Renal cortex interstitium (tissue), 11 donors: ENCODE measurements at regions not wholly inside any gene's neighbourhood (a gene's known extent, or its start where the extent isn't known, plus 50 kb on each side); places are given as distances from the start of the nearest gene placed in this dataset.
"Not testable (repeated sequence)": the region's sequence is repeated elsewhere in the genome, so short reads cannot be mapped to it uniquely, and the experiment has no call there.

ENCODE experiments used
- DNase-seq, 11 donors: peaks; one replicate each; pipeline ENCODE4 v3.0.0-alpha.2; 2013; ENCODE audit warnings: low read depth in 9 of 11, low spot score in 4 of 11; ENCODE audit errors: extremely low read depth in 1 of 11

DNA sequence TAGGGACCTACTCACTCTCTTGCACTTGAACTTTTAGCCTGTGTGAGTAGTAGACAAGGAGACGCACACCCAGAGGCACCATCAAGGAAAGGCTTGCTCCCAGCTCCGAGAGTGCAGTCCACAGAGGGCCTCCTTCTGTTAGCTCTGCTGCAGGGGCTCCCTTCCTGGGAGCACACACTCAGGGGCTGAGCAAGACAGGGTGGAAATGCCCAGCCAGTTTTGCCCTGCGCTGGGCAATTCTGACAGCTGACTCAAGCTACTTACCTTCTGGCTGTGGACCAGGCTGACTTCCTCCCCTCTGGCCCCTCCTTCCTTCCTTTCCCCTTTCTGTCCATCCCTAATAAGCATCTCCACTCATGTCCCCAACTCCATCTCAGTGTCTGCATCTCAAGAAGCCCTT, 449.1 kb downstream of the PTPRU start:
- DNase-seq, result no peak

DNA sequence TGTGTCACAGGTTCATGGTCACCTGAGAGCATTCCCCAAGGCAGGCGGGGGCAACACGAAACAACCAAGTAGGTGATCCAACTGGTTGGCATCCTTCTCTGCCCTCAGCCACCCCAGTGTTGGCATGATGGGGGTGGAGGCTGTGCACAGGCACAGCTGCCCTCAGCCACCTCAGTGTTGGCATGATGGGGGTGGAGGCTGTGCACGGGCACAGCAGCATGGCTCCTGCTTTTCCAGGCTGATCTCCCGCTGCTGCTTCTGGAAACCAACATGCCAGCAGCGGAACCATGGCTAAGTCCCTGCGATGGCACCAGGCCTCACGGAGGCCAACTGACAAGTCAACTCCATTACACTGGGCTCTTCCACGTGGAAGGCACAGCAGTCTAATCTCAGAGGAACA, 447.8 kb downstream of the PTPRU start:
- no peak for DNase-seq

DNA sequence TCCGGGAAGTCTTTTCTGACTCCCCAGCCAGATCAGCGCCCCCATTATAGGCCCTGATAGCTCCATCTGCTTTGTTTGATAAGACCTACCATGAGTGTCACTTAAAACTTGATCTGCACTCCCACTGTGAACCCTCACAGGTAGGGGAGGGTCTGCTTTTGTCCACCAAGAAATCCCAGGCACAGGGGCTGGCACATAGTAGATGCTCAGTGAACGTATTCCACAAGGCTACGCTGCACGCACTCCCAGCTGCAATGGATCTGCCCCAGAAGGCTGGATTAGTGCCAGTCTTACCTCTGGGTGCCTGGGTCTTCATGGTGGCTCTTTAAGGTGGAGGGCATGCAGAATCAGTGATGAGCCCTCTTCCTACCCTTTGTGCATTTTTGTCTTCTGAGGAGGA, 447.1 kb downstream of the PTPRU start:
- DNase-seq, result no peak

DNA sequence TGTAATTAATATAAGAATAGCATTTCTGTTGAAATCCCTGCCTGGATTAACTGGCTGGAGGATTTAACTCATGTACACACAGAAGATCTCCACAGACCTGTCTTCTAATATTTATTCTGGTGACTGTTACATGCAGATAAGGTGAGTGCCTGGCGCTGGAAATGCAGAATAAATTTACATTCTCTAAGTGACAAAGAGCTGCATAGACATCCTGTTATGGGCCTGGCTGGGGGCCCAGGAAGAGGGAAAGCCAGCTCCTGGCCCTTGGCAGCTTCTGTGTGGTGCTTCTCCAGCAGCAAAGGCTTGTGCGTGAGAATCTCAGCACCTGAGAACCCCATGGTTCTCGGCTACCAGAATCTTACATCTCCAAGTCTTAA, 446.6 kb downstream of the PTPRU start:
- DNase-seq, result no peak

DNA sequence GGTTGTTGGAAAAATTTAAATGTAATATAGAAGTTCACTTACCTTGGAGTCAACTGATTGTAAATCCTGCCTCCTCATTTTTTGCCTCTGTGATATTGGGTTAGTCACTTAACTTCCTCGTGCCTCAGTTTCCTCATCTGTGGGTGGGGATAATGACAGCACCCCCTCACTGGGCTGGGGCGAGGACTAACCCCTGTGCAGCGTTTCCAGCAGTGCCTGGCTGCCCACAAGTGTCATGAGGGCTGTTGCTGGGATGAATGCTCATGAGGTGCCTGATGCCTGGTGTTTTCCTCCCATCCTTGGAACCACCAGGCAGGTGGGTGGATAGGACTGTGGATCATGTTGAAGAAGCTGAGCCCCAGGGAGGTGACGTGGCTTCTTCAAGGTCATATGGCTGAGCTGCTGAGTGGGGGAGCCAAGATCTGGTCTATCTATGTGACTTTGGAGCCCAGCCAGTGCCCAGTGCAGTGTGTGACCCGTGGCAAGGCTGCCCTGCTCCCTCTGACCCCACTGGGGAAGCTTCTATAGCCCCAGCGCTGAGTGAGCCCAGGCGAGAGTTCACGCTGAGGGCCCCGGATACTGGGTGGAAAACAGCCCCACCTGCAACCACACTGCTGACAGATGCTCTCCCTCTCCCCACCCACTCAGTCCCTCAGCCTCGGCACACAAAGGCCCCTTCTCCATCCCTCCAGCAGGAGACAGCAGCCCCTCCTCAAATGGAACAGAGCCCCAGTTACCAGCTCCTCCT, 446.0 kb downstream of the PTPRU start:
- no peak for DNase-seq

DNA sequence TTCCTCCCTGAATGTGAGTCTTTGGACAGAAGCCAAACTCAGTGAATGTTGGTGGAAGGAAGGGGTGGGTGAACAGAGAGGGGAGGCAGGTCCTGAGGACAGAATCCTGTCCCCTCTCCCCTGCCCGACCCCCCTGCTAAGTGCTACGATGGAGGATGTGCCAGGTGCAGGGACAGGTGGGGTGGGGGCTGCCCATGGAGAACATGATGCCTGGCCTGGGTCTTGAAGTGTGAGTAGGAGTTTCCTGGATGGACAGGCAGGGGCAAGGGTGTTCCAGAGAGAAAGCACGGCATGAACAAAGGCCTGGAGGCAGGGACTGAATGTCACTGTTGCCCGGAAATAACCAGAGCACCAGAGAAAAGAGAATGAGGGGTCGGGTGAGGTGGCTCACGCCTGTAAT, 445.1 kb downstream of the PTPRU start:
- not testable (repeated sequence) for DNase-seq

DNA sequence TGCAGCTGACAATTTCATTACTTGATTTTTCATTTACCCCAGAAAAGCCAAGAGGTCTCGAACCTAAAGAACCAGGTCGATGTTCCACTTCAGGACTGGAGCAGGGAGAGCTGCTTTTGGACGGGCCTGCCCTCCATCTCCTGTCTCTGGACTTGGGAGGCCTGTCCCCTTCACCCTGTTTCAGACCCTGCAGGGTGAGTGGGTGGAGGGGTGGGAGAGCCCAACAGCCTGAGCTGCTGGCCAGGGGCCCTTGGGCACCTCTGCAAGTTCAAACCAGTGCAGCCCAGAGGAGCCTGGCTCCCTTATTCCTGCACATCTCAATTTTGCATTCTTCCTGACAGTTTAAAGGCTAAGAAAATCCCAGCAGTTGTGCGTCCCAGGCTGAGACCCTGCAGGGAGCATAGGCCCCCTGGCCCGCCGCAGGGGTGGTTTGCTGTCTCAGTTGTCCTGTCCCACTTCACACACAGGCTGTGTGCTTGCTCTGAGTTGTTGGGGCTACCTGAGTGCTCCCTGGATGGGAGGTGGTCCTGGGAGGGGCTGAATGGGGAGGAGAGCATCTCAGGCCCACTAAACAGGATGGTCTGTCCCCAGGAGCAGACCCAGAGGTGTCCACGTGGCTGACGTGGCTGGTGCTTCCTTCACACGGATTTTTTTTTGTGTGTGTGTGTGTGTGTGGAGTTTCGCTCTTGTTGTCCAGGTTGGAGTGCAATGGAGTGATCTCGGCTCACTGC, 443.7 kb downstream of the PTPRU start:
- no peak for DNase-seq

DNA sequence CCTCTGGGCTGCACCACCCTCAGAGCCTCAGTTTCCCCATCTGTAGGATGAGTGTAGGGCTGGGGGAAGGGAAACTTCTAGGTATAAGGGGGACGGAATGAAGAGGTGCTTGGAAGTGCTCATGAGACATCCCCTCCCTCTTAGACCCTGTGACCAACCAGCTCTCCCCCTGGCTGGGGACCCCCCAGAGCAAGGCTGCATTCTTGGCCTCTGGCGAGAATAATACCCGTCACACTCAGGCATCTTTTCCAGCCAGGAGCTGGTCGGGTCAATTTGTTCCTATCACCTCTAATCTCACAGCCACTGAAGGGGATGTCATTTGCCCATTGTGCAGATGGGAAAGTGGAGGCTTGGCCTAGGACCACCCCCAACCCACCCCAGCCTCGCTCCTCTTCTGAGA, 443.0 kb downstream of the PTPRU start:
- no peak for DNase-seq

DNA sequence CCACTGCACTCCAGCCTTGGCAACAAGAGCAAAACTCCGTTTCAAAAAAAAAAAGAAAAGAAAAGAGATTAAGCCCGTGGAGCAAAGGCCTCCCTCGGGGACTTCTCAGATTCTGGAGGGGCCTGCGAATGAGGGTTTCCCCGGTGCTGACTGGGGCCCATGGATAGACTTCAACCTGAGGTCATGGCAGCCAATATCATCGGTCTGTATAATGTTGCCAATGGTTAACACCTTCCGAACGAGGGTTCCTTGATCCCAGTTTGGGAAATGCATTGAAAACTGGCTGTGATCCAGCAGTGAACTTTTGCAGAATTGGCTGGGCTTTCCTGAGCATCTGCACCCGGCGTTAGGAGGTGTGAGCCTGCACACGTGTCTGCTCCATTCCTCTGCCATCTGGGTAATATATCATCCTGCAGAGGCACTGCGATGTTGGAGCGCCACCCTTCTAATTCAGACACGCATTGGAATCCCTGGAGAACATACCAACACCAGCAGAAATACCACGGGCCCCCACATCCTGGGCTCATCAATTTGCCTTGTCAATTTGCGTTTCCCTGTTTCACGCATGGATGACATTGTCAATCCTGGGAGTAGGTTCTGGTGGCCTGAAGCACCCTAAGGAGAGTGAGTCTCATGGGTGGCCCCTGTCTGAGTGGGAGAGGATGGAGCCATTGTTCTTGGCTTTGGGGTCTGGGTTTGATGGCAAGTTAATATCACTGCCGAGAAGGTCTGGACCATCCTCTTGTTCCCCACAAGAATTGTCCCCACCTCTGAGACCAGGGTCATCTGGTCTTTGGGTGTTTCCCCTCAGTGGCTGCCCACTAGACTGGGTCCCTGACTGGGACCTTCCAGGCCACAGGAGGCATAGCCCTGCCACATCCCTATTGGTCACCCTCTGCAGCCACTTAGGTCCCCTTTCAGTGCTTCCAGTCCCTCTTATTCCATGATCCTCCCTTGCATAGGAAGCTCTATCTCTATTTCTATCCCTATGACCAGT, 441.0 kb downstream of the PTPRU start:
- no peak for DNase-seq

DNA sequence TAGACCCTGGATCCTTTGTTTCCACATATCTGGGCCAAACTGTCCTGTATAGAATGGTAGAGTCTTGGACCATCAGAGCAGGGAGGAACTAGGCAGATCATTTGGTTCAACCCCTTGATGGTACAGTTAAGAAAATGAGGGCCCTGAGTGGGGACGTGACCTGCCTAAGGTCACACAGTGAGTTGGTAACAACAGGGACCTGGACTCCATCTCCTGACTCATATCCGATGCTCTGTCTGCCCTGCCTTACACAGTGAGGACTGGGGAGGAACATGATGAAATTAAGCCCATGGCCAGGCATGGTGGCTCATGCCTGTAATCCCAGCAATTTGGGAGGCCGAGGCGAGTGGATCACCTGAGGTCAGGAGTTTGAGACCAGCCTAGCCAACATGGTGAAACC, 440.2 kb downstream of the PTPRU start:
- DNase-seq, result no peak

DNA sequence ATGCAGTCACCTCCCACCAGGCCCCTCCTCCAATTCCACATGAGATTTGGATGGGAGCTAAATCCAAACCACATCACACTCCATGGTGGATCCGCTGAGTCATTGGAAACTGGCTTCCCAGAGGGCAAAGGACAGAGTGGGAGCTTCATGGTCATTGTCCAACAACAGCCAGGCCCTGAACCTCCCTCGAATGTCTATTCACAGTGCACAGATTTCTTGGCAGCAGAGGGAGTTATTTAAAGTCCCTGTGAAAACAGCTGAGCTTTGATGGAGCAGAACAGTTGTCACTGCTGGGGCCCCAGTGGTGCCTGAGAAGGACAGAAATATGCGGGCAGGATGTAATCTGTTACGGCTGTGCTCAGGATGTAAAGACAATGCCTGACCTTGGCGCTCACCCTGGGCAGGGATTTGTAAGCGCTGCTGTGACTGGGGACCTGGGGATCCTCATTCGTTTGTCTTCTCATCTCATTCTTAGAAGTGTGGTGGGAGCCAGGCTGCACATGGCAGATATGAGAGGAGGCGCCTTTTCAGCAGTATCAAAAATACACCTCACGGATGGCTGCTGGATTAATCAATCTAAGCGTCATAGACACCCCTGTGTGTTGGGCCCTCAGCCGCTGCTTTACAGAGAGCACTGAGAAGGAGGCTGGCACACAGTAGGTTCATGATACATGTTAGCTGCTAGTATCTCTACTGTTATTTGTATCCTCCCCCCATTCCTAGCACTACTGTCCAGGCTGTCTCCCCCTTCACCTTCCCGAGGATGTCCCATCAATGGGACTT, 439.4 kb downstream of the PTPRU start:
- DNase-seq, result peak in 4 of 11 donors; percentile 29 to 39 (median 34)

DNA sequence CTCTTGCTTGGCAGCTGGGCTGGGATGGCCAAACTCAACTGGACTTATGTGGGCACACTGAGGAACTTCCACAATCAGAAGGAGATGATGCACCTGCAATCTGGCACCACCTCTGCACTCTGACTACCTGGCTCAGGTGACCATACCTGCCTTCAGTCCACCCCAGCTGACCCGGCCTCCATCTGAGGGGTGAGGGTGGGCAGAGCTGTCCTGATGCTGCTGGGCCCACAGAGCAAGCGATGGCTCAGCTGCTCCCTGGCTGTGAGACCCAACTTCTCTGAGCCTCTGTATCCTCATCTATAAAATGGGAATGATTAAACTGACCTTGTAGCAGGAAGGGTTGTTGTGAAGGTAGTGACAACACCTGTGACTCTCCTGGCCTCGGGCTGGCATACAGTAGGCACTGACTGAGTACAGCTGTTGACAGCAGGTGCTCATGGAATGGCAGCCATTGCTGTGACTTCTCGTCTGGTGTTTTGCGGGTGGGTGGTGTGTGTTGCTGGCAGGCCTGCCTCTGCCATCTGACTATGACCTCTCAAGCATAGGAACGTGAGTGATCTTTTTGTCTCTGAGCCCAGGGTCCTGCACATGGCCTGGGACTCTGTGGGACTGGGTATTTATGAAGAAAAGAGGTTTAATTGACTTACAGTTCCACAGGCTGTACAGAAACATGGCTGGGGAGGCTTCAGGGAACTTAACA, 438.5 kb downstream of the PTPRU start:
- DNase-seq, result no peak

DNA sequence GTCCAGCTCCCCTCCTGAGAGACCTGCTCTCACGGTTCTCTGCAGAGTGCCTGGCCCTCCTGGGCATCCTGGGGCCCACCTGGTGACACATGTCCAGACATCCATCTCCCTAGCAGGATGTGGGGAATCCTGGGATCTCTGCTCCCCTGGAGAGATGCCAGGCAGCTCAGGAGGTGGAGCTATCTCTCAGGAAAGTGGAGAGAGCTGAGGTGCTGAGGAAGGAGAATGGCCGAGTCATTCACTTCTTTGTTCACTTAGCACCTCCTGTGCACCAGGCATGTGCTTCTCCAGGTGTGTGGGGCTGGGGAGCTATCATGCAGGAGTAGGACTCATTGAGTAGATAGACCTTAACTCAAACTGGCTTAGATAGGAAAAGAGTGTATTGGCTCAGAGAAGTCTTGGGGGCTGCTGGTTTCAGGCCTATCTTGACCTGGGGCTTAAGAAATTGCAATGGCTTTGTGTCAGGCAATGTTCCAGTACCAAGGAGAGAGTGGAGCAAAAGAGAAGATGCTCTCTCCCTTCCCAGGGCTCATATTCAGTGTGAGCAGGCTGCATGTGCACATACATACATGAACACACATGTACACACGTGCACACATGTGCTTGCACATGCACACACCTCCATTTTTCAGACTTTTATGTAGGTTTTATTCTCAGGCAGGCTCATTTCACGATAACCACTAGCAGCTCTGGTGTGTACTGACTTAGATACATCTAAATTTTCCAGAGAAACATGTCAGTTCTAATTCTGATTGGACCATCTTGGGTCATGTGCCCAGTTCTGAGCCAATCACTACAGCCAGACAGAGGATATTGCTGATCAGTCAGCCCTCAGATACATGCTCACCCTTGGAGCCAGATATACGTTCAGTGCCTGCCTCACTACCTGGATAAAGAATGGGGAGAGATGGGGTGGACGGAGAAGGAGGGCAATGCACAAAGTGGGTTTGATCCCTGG, 437.6 kb downstream of the PTPRU start:
- DNase-seq, result no peak

DNA sequence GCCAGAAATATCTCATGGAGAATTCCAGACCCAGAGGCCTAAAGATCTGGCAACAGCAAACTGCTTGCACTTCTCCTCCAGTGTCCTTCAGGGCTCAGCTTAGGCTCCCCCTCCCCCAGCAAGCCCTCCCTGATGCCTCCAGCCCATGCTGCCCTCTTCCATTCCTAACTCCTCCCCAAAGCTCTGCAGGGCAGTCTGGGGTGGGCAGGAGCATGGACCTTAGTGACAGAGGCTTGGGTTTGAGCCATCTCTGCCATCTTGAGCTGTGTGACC, 436.8 kb downstream of the PTPRU start:
- DNase-seq, result no peak

DNA sequence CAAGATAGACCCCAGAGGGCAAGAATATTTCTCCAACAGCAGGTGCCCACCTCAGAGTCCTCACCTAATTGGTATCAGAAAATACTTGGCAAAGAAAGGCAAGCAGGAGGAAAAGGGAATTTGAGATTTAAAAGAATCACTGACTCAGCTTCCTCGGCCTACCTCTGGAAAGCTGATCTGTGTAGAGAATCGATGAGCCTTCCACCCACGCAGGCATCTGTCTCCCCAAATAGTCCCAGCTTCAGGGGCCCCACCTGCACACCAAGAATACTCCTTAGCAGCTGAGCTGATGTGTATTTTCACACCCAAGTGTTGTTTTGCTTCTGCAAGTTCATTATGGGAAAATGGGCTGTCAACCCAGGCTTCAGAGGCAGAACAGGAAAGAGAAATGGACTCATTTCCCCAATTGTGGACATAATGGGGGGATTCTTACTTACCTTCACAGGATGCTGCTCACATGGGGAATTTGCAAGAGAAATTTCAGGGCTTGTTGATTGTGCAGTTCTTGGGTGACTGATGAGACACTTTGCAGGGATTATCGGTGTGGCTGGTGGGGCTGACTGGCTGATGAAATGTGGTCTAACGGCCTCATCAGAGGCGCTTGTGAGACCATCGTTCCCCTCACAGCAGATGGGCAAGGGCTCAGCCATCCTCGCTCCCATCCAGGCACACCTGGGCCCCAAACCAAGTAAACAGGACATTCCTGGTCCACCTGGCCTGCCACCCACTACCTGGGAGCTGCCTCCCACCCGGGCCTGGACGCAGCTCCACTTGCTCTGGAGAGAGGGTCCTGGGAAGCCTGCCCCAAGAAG, 436.3 kb downstream of the PTPRU start:
- DNase-seq, result no peak

DNA sequence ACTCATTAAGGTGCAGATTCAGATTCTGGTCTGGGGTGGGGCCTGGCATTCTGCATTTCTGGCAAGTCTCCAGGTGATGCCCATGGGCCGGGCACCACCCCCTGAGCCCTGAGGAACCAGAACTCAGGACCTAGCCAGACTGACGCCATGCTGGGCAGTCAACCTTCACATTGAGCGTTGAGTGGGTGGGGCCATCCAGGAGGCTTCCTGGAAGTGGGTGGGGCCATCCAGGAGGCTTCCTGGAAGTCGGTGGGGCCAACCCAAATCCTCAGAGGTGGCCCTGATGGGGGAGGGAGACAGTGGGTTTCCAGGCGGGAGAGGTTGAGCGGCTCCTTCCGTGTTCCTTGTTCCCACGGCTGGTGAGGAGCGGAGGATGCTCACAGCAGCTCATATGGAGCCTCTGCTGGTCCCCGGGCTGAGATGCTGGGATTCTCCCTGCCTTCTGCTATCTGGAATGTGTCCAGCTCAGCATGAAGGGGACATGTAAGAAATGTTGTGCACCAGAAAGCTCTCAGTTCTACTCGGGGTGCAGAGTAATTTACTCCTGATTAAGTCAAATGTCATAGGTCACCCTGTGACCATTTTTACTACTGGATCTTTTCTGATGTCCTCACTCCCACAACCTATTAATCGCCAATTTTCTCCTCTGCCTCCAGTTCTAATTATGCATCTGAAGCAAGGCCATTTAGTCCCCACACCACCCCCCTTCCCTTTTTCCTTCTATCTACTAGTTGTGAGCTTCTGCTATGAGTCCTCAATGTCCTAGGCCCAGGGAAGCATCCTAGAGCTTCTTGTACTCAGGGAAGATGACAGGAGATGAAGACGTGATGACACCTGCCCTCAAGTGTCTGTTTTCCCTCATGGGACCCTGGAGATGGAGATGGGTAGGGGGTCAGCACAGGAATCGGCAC, 435.4 kb downstream of the PTPRU start:
- no peak for DNase-seq
